Erythroblast (primary cell): ENCODE measurements at regions not wholly inside any gene's neighbourhood (a gene's known extent, or its start where the extent isn't known, plus 50 kb on each side); places are given as distances from the start of the nearest gene placed in this dataset.

Experiments
- GATA1 ChIP-seq: IDR thresholded peaks from 2 replicates; pipeline ENCODE4 v1.6.1; 2011; ENCODE audit warnings: low read depth, mild to moderate bottlenecking, control low read depth, low read length, moderate library complexity
- POLR2A ChIP-seq: IDR thresholded peaks from 2 replicates; pipeline ENCODE4 v1.6.1; 2011; ENCODE audit warnings: mild to moderate bottlenecking, low read length

DNA sequence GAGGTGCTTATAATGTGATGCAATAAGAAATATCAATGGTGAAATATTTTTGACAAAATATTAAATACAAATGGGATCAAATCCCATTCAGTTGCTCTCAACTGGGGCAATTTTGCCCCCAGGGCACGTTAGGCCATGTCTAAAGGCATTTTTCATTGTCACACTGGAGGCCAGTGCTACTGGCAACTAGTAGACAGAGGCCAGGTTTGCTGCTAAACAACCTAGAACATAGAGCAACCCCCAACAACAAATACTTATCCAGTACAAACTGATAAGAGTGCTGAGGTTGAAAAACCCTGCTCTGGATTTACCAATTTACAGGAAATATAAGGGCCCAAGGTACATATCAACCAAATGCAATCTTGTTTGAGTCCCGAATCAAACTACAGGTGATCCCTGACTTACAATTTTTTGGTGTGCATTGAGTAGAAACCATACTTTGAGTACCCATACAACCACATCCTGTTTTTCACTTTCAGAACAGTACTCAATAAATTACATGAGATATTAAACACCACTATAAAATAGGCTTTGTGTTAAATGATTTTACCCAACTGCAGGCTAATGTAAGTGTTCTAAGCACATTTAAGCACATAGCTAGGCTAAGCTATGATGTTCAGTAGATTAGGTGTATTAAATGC lies 237.5 kb downstream of the HNRNPD start:
- TF ChIP-seq POLR2A (no peak), GATA1 (no peak)
